HCT116 (cell line): ENCODE measurements at regions not wholly inside any gene's neighbourhood (a gene's known extent, or its start where the extent isn't known, plus 50 kb on each side); places are given as distances from the start of the nearest gene placed in this dataset.

ENCODE experiments used
- ATAC-seq: fragments of 200-7000 bp; cut with Tn5 transposase; 2 replicates; pipeline ENCODE4 v1.9.1; 2020; ENCODE audit warnings: mild to moderate bottlenecking, moderate library complexity
- BruUV-seq: library from RNA; stranded (reverse); fragments of 400-500 nt; replicated peaks from 2 replicates; lab custom pipeline; 2021; lab: Mats Ljungman, UMichigan
- CTCF ChIA-PET: fragments of 300-600 bp; sonication (Branson Sonifier 250); formaldehyde crosslinking; loops from one replicate; lab custom pipeline; 2021; ENCODE audit warnings: antibody characterized with exemption; lab: Charles Lee
- POLR2A ChIA-PET: fragments of 300-600, 350-600 bp; sonication (Branson Sonifier 250); formaldehyde crosslinking; loops from one replicate; lab custom pipeline; 2021; ENCODE audit warnings: antibody characterized with exemption; lab: Charles Lee
- RAD21 ChIA-PET, 2 experiments: fragments of 300-600 bp; sonication (Branson Sonifier 250); formaldehyde crosslinking; loops; one replicate each; lab custom pipeline; 2023; ENCODE audit warnings: low total read pairs in 2 of 2; ENCODE audit not compliant: uncharacterized antibody in 2 of 2, unreplicated experiment in 2 of 2, low non-redundant PET in 1 of 2; lab: Charles Lee
- DNase-seq: peaks from one replicate; pipeline ENCODE4 v3.0.0-alpha.2; 2010; ENCODE audit warnings: low read depth, low spot score
- H2AFZ ChIP-seq: fragments of 200-600 bp; shearing (Covaris generic), sonication (generic); 2 replicates; pipeline ENCODE4 v1.6.1; 2017; ENCODE audit warnings: low read depth, mixed run types, mixed read lengths, antibody characterized with exemption, low read length; ENCODE audit not compliant: poor library complexity, severe bottlenecking
- H3K27ac ChIP-seq: 2 replicates; pipeline ENCODE4 v1.5.1; 2012; ENCODE audit warnings: low read depth, low read length
- H3K27me3 ChIP-seq: fragments of 200-600 bp; sonication (generic); 2 replicates; pipeline ENCODE4 v1.6.1; 2016; ENCODE audit warnings: mixed run types, low read length, mixed read lengths; ENCODE audit not compliant: insufficient read depth
- H3K36me3 ChIP-seq, 2 experiments: fragments of 200-500 bp in 1 of 2; fragments of 200-600 bp in 1 of 2; sonication (Bioruptor generic) in 1 of 2; sonication (generic) in 1 of 2; 2 replicates each; pipeline versions ENCODE4 v1.5.1 to v1.6.1; 2014 to 2016; ENCODE audit warnings: low read length in 2 of 2, inconsistent platforms in 1 of 2, mixed read lengths in 1 of 2, mixed run types in 1 of 2; ENCODE audit not compliant: insufficient read depth in 2 of 2, control insufficient read depth in 1 of 2
- H3K4me1 ChIP-seq, 2 experiments: fragments of 200-600 bp in 1 of 2; sonication (generic) in 1 of 2; 2 replicates each; pipeline versions ENCODE4 v1.5.1 to v1.6.1; 2012 to 2017; ENCODE audit warnings: low read length in 2 of 2, inconsistent platforms in 1 of 2, mild to moderate bottlenecking in 1 of 2, mixed read lengths in 1 of 2, mixed run types in 1 of 2, moderate library complexity in 1 of 2; ENCODE audit not compliant: insufficient read depth in 2 of 2, control insufficient read depth in 1 of 2
- H3K4me2 ChIP-seq: fragments of 200-600 bp; sonication (generic); 2 replicates; pipeline ENCODE4 v1.6.1; 2017; ENCODE audit warnings: mixed run types, low read length, mixed read lengths
- H3K4me3 ChIP-seq, 2 experiments: fragments of 200-600 bp in 1 of 2; sonication (generic) in 1 of 2; replicated peaks in 1 of 2; 2 replicates each; pipeline ENCODE4 v1.5.1; 2011 to 2016; ENCODE audit warnings: low read length in 2 of 2, control low read depth in 1 of 2, low read depth in 1 of 2, mild to moderate bottlenecking in 1 of 2, mixed read lengths in 1 of 2, mixed run types in 1 of 2
- H3K79me2 ChIP-seq: fragments of 200-600 bp; sonication (generic); 2 replicates; pipeline ENCODE4 v1.6.1; 2017; ENCODE audit warnings: mild to moderate bottlenecking, mixed run types, low read length, moderate library complexity, mixed read lengths; ENCODE audit not compliant: insufficient read depth
- H3K9ac ChIP-seq: fragments of 200-600 bp; sonication (generic); 2 replicates; pipeline ENCODE4 v1.6.1; 2016; ENCODE audit warnings: low read length, mixed read lengths
- H3K9me2 ChIP-seq: fragments of 200-600 bp; sonication (generic), shearing (Covaris generic); 2 replicates; pipeline ENCODE4 v1.6.1; 2017; ENCODE audit warnings: mixed run types, mild to moderate bottlenecking, moderate library complexity; ENCODE audit not compliant: insufficient read depth
- H3K9me3 ChIP-seq, 2 experiments: fragments of 200-500 bp in 1 of 2; fragments of 200-600 bp in 1 of 2; sonication (Bioruptor generic) in 1 of 2; sonication (generic) in 1 of 2; 2 replicates each; pipeline ENCODE4 v1.6.1; 2014 to 2017; ENCODE audit warnings: low read length in 2 of 2, mixed read lengths in 2 of 2, inconsistent platforms in 1 of 2, low read depth in 1 of 2, mild to moderate bottlenecking in 1 of 2, mixed run types in 1 of 2, moderate library complexity in 1 of 2; ENCODE audit not compliant: control insufficient read depth in 1 of 2, insufficient read depth in 1 of 2
- H4K20me1 ChIP-seq: fragments of 200-600 bp; sonication (generic), shearing (Covaris generic); 2 replicates; pipeline ENCODE4 v1.6.1; 2017; ENCODE audit warnings: mixed run types, mild to moderate bottlenecking, moderate library complexity; ENCODE audit not compliant: insufficient read depth
- ATF3 ChIP-seq: IDR thresholded peaks from 2 replicates; pipeline ENCODE4 v1.6.1; 2012
- EZH2 ChIP-seq: fragments of 200-600 bp; sonication (generic); IDR thresholded peaks from 2 replicates; pipeline ENCODE4 v1.6.1; 2017; ENCODE audit warnings: antibody characterized with exemption, mixed run types
- FOSL1 ChIP-seq: IDR thresholded peaks from 2 replicates; pipeline ENCODE4 v1.6.1; 2012; ENCODE audit warnings: low read depth
- POLR2A ChIP-seq: IDR thresholded peaks from 2 replicates; pipeline ENCODE4 v1.7.0; 2011; ENCODE audit warnings: borderline replicate concordance; ENCODE audit not compliant: insufficient read depth, insufficient read length; ENCODE audit errors: extremely low read depth
- RAD21 ChIP-seq: IDR thresholded peaks from 2 replicates; pipeline ENCODE4 v1.6.1; 2012; ENCODE audit warnings: low read depth, mild to moderate bottlenecking
- SP1 ChIP-seq: IDR thresholded peaks from 2 replicates; pipeline ENCODE4 v1.6.1; 2012; ENCODE audit warnings: low read depth
- ZBTB33 ChIP-seq: IDR thresholded peaks from 2 replicates; pipeline ENCODE4 v1.6.1; 2011; ENCODE audit warnings: mild to moderate bottlenecking, low read length, moderate library complexity; ENCODE audit not compliant: insufficient replicate concordance; ENCODE audit errors: extremely low read depth
- ZNF274 ChIP-seq: fragments of 200-500 bp; sonication (Bioruptor generic); IDR thresholded peaks from 2 replicates; pipeline ENCODE4 v1.6.1; 2014; ENCODE audit warnings: mild to moderate bottlenecking, low read depth, low read length, inconsistent platforms
- intact Hi-C: fragments of 100-400 bp; cut with micrococcal nuclease; formaldehyde crosslinking; loops from 2 replicates; pipeline ENCODE4 v1.10.0; 2022

DNA sequence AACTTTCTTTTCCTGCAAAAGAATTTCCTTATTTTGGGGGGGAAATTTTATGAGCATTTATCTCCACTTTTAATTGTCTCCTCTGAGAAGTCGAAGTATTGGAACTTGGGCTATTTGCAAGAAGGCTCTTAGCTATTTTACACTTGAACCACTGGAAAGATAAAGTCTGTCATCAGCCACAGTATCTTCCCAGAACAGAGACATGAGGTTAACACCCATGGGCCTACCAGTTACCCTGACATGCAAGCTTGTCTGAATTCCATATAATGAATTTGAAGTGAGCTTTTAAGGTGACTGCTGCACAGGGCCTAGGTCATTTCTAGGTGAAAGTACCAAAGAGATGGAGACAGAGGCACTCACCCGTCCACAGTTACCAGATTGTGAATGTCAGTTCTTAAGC lies 193.1 kb downstream of the SIM1 start (continued):
- TF ChIP-seq EZH2 (no peak), FOSL1 (no peak), ATF3 (no peak)

DNA sequence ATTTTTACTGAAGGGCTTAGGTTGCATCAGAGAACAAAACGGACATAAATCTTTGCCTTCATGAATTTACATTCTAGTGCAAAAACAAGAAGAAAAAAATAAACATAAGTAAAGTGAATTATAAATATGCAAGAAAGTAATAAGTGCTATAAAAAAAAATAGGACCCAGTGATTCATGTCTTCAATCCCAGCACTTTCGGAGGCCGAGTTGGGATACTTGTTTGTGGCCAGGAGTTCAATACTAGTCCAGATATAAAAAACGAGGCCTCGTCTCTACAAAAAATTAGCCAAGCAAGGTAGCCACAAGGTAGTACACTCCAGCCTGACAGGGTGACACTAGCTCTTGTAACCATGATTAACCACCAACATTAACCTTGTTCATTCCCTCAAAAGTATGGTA lies 193.5 kb downstream of the SIM1 start:
- Histone ChIP-seq H3K4me3 (no peak overlapping the region), H2AFZ (no peak overlapping the region), H3K9me3 (no peaks in the 10 kb centered on the region), H3K9me2 (no peaks in the 10 kb centered on the region), H4K20me1 (no peaks in the 10 kb centered on the region), H3K4me1 (no peaks in the 10 kb centered on the region), H3K27me3 (no peaks in the 10 kb centered on the region), H3K36me3 (no peaks in the 10 kb centered on the region), H3K27ac (no peak overlapping the region), H3K4me2 (no peak overlapping the region), H3K79me2 (no peaks in the 10 kb centered on the region), H3K9ac (no peak overlapping the region)
- ChIA-PET RAD21 (interaction anchor here in 1 of 2 experiments (0.6 kb wide), 1 partner anchor 42 kb away, joined by 3 read pairs; no protein-coding TSS in a partner anchor), POLR2A (no interaction called here), CTCF (no interaction called here)
- intact Hi-C loops: no loop called here
- TF ChIP-seq RAD21: no peak
- no peak for TF ChIP-seq SP1
- TF ChIP-seq ZNF274: no peak
- no peak for TF ChIP-seq ZBTB33
- no peak for TF ChIP-seq POLR2A
- TF ChIP-seq ATF3: no peak
- no peak for ATAC-seq
- no peak for DNase-seq
- no TSS peak for BruUV-seq
